ENCODE measurements at regions not wholly inside any gene's neighbourhood (a gene's known extent, or its start where the extent isn't known, plus 50 kb on each side); places are given as distances from the start of the nearest gene placed in this dataset.

DNA sequence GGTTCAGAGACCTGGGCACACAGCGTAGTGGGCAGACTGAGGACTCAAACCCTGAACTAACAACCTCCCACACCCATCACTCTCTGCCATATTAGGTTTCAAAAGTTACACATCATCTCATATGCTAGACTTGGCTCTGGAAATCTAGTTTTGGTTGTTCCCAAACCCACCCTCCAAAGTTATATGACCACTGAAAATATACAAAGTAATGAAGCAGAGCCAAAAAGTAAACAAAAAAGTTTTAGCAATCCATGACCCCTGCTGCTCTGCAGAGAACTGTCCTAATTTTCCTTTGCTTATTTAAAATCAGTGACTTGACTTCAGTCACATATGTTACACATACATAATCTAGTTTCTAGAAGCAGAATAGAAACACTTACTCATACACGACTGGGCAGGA, 155.6 kb upstream of the TAS2R1 start:
- TF ChIP-seq EGR2 (tag by site-specific recombination; IDR thresholded peaks at IDR 0.05; ENCODE audit: low read depth) (no peak), FEZF1 (tag by site-specific recombination; IDR thresholded peaks at IDR 0.05) (no peak), CTCF (tag by site-specific recombination; IDR thresholded peaks at IDR 0.05) (no peak), ZNF169 (tag by site-specific recombination; IDR thresholded peaks at IDR 0.05) (no peak), REST (tag by site-specific recombination; IDR thresholded peaks at IDR 0.05) (no peak), ZBTB26 (tag by site-specific recombination; optimal IDR thresholded peaks at IDR 0.05) (no peak), ZSCAN4 (tag by site-specific recombination; IDR thresholded peaks at IDR 0.05) (no peak), ZNF830 (tag by site-specific recombination; IDR thresholded peaks at IDR 0.05; ENCODE audit: low read depth) (no peak), ZFP41 (tag by site-specific recombination; IDR thresholded peaks at IDR 0.05; ENCODE audit: borderline replicate concordance) (no peak), KLF10 (tag by site-specific recombination; IDR thresholded peaks at IDR 0.05) (no peak)

Data from HEK293 (cell line).